Liver (tissue), 8 donors: ENCODE measurements at regions not wholly inside any gene's neighbourhood (a gene's known extent, or its start where the extent isn't known, plus 50 kb on each side); places are given as distances from the start of the nearest gene placed in this dataset.

Source experiments
- DNase-seq: peaks from one replicate; pipeline ENCODE4 v3.0.0-alpha.2; 2017; ENCODE audit warnings: low spot score
- H3K27ac ChIP-seq, 2 donors: one replicate each; pipeline ENCODE4 v1.7.0; 2013; ENCODE audit warnings: inconsistent platforms in 2 of 2, low read length in 2 of 2, control low read depth in 1 of 2, low read depth in 1 of 2, mild to moderate bottlenecking in 1 of 2
- H3K27me3 ChIP-seq, 4 donors: one replicate each; pipeline versions ENCODE4 v1.6.1 to v1.7.0; 2013; ENCODE audit warnings: low read length in 3 of 4, inconsistent platforms in 1 of 4, mild to moderate bottlenecking in 1 of 4, moderate library complexity in 1 of 4; ENCODE audit not compliant: control insufficient read depth in 4 of 4, insufficient read depth in 4 of 4
- H3K36me3 ChIP-seq, 4 donors: one replicate each; pipeline versions ENCODE4 v1.6.1 to v1.7.0; 2013; ENCODE audit warnings: low read length in 3 of 4, mild to moderate bottlenecking in 3 of 4, low read depth in 1 of 4, moderate library complexity in 1 of 4; ENCODE audit not compliant: control insufficient read depth in 4 of 4, insufficient read depth in 3 of 4
- H3K4me1 ChIP-seq, 4 donors: one replicate each; pipeline versions ENCODE4 v1.6.1 to v1.7.0; 2013; ENCODE audit warnings: low read length in 3 of 4, mild to moderate bottlenecking in 3 of 4, moderate library complexity in 1 of 4; ENCODE audit not compliant: control insufficient read depth in 4 of 4, insufficient read depth in 4 of 4
- H3K4me3 ChIP-seq, 3 donors: one replicate each; pipeline versions ENCODE4 v1.6.1 to v1.7.0; 2013; ENCODE audit warnings: low read length in 3 of 3, control low read depth in 1 of 3, low read depth in 1 of 3, mild to moderate bottlenecking in 1 of 3
- H3K9ac ChIP-seq, 2 donors: one replicate each; pipeline ENCODE4 v1.7.0; 2013; ENCODE audit warnings: low read length in 2 of 2, mild to moderate bottlenecking in 2 of 2, moderate library complexity in 2 of 2, control low read depth in 1 of 2, low read depth in 1 of 2
- H3K9me3 ChIP-seq, 4 donors: one replicate each; pipeline versions ENCODE4 v1.6.1 to v1.7.0; 2013; ENCODE audit warnings: low read length in 3 of 4; ENCODE audit not compliant: control insufficient read depth in 4 of 4
- EGR1 ChIP-seq, 2 donors: IDR thresholded peaks; 2 replicates each; pipeline ENCODE4 v1.6.1; 2016 to 2018; ENCODE audit warnings: antibody characterized with exemption in 2 of 2, low read depth in 2 of 2
- FOXA1 ChIP-seq: IDR thresholded peaks from 2 replicates; pipeline ENCODE4 v1.6.1; 2016; ENCODE audit warnings: antibody characterized with exemption
- GABPA ChIP-seq, 2 donors: IDR thresholded peaks in 1 of 2; conservative IDR thresholded peaks in 1 of 2; 2 replicates each; pipeline ENCODE4 v1.6.1; 2016; ENCODE audit warnings: antibody characterized with exemption in 2 of 2, mild to moderate bottlenecking in 1 of 2, moderate library complexity in 1 of 2
- HNF4A ChIP-seq, 2 donors: conservative IDR thresholded peaks; 2 replicates each; pipeline ENCODE4 v1.6.1; 2016; ENCODE audit warnings: antibody characterized with exemption in 2 of 2, mild to moderate bottlenecking in 2 of 2
- HNF4G ChIP-seq: IDR thresholded peaks from 2 replicates; pipeline ENCODE4 v1.6.1; 2016; ENCODE audit warnings: antibody characterized with exemption
- JUND ChIP-seq, 2 donors: IDR thresholded peaks; 2 replicates each; pipeline ENCODE4 v1.6.1; 2016; ENCODE audit warnings: antibody characterized with exemption in 2 of 2
- NR2F2 ChIP-seq: IDR thresholded peaks from 2 replicates; pipeline ENCODE4 v1.6.1; 2016; ENCODE audit warnings: antibody characterized with exemption
- RAD21 ChIP-seq, 2 donors: IDR thresholded peaks; 2 replicates each; pipeline ENCODE4 v1.6.1; 2016; ENCODE audit warnings: antibody characterized with exemption in 2 of 2, mild to moderate bottlenecking in 2 of 2
- RXRA ChIP-seq, 2 donors: IDR thresholded peaks; 2 replicates each; pipeline ENCODE4 v1.6.1; 2017 to 2018; ENCODE audit warnings: antibody characterized with exemption in 2 of 2, mild to moderate bottlenecking in 1 of 2
- SP1 ChIP-seq: IDR thresholded peaks from 2 replicates; pipeline ENCODE4 v1.6.1; 2018; ENCODE audit warnings: antibody characterized with exemption, mild to moderate bottlenecking
- TAF1 ChIP-seq: conservative IDR thresholded peaks from 2 replicates; pipeline ENCODE4 v1.6.1; 2016; ENCODE audit warnings: antibody characterized with exemption, mild to moderate bottlenecking
- YY1 ChIP-seq: IDR thresholded peaks from 2 replicates; pipeline ENCODE4 v1.6.1; 2016; ENCODE audit warnings: antibody characterized with exemption, mild to moderate bottlenecking
- ZBTB33 ChIP-seq: IDR thresholded peaks from 2 replicates; pipeline ENCODE4 v1.6.1; 2016; ENCODE audit warnings: antibody characterized with exemption
- WGBS: extraction: QIAGEN DNeasy Blood & Tissue Kit; methylation state at CpG from one replicate; pipeline ENCODE4 v1.1.7; 2013; 5-methylcytosine and 5-hydroxymethylcytosine counted together
- TF ChIP-seq, protein P1 (sequence below): IDR thresholded peaks from 2 replicates; pipeline ENCODE4 v1.6.1; 2016; ENCODE audit warnings: antibody characterized with exemption, mild to moderate bottlenecking
- TF ChIP-seq, protein P2 (sequence below): fragments of 150-350 bp; IDR thresholded peaks from 2 replicates; pipeline ENCODE4 v1.5.1; 2017; ENCODE audit warnings: improper control_type of control experiment, low read depth, low read length; ENCODE audit not compliant: missing input control
- TF ChIP-seq, protein P3 (sequence below): IDR thresholded peaks from 2 replicates; pipeline ENCODE4 v1.6.1; 2016; ENCODE audit warnings: antibody characterized with exemption
- donor health status: healthy.
- donor health status: healthy.
- donor health status: healthy.
- donor health status: healthy.
- donor health status: healthy.

DNA sequence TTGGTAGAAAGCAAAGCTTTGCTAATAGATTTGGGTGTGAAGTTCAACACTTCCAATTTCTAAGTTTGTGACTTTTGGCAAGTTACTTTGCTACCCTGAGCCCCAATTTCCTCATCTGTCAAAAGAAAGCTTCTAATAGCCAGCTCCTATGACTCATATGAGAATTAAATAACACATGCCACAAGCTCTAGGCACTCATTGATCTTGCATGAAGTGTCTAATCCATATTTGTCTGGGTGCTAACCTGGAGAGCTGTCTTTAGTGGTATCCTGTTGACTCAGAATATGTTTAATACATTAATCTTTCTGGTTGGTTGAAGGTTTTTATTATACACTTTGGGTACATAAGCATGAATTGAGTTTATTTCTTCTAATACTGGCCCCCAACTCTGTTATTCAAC lies 188.8 kb downstream of the POSTN start:
- Histone ChIP-seq H3K36me3 (no peaks in the 10 kb centered on the region), H3K27me3 (no peaks in the 10 kb centered on the region), H3K9me3 (no peaks in the 10 kb centered on the region), H3K4me1 (no peaks in the 10 kb centered on the region), H3K27ac (no peak overlapping the region), H3K9ac (no peak overlapping the region), H3K4me3 (no peak overlapping the region)
- TF ChIP-seq, protein P1, sequence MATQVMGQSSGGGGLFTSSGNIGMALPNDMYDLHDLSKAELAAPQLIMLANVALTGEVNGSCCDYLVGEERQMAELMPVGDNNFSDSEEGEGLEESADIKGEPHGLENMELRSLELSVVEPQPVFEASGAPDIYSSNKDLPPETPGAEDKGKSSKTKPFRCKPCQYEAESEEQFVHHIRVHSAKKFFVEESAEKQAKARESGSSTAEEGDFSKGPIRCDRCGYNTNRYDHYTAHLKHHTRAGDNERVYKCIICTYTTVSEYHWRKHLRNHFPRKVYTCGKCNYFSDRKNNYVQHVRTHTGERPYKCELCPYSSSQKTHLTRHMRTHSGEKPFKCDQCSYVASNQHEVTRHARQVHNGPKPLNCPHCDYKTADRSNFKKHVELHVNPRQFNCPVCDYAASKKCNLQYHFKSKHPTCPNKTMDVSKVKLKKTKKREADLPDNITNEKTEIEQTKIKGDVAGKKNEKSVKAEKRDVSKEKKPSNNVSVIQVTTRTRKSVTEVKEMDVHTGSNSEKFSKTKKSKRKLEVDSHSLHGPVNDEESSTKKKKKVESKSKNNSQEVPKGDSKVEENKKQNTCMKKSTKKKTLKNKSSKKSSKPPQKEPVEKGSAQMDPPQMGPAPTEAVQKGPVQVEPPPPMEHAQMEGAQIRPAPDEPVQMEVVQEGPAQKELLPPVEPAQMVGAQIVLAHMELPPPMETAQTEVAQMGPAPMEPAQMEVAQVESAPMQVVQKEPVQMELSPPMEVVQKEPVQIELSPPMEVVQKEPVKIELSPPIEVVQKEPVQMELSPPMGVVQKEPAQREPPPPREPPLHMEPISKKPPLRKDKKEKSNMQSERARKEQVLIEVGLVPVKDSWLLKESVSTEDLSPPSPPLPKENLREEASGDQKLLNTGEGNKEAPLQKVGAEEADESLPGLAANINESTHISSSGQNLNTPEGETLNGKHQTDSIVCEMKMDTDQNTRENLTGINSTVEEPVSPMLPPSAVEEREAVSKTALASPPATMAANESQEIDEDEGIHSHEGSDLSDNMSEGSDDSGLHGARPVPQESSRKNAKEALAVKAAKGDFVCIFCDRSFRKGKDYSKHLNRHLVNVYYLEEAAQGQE, result no peak
- no peak for TF ChIP-seq ZBTB33
- no peak for TF ChIP-seq RXRA (IDR thresholded peaks at IDR 0.05)
- no peak for TF ChIP-seq GABPA (IDR thresholded peaks at IDR 0.05 in 1 of 2, conservative IDR thresholded peaks at IDR 0.05 in 1 of 2)
- no peak for TF ChIP-seq FOXA1
- TF ChIP-seq NR2F2, result no peak
- TF ChIP-seq TAF1, result no peak
- TF ChIP-seq, protein P2, sequence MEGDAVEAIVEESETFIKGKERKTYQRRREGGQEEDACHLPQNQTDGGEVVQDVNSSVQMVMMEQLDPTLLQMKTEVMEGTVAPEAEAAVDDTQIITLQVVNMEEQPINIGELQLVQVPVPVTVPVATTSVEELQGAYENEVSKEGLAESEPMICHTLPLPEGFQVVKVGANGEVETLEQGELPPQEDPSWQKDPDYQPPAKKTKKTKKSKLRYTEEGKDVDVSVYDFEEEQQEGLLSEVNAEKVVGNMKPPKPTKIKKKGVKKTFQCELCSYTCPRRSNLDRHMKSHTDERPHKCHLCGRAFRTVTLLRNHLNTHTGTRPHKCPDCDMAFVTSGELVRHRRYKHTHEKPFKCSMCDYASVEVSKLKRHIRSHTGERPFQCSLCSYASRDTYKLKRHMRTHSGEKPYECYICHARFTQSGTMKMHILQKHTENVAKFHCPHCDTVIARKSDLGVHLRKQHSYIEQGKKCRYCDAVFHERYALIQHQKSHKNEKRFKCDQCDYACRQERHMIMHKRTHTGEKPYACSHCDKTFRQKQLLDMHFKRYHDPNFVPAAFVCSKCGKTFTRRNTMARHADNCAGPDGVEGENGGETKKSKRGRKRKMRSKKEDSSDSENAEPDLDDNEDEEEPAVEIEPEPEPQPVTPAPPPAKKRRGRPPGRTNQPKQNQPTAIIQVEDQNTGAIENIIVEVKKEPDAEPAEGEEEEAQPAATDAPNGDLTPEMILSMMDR, result no peak
- no peak for TF ChIP-seq HNF4A (conservative IDR thresholded peaks at IDR 0.05)
- TF ChIP-seq HNF4G, result no peak
- no peak for DNase-seq

DNA sequence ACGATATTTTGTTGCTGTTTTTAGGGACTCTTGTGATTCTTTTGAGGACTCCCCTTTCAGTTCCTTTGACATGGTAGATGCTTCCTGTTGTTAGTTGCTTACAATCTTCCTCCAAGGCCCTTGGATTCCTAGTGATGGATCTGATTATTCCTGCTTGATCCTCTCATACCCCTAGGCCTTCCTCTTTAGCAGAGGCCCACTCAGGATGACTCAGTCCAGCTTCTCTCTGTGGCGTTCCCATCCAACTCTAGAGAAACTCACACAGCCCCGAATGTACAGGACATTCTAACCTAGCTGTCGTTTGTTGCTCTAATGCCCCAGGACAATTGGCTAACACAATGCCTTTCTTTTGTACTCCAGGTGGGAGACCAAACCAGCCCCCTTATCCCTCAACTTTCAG lies 191.4 kb downstream of the POSTN start:
- no peak for DNase-seq
- WGBS, result 73% methylated on average over 4 of the region's 4 CpGs
- Histone ChIP-seq H3K9ac (no peak overlapping the region), H3K4me1 (no peaks in the 10 kb centered on the region), H3K27me3 (no peaks in the 10 kb centered on the region), H3K36me3 (no peaks in the 10 kb centered on the region), H3K27ac (no peak overlapping the region), H3K9me3 (no peaks in the 10 kb centered on the region), H3K4me3 (no peak overlapping the region)
- no peak for TF ChIP-seq ZBTB33
- TF ChIP-seq RAD21 (IDR thresholded peaks at IDR 0.05), result no peak
- no peak for TF ChIP-seq JUND (IDR thresholded peaks at IDR 0.05)
- TF ChIP-seq SP1, result no peak
- TF ChIP-seq NR2F2, result no peak
- TF ChIP-seq YY1, result no peak
- no peak for TF ChIP-seq RXRA (IDR thresholded peaks at IDR 0.05)
- no peak for TF ChIP-seq TAF1
- TF ChIP-seq, protein P3, sequence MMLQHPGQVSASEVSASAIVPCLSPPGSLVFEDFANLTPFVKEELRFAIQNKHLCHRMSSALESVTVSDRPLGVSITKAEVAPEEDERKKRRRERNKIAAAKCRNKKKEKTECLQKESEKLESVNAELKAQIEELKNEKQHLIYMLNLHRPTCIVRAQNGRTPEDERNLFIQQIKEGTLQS, result no peak
- TF ChIP-seq GABPA (IDR thresholded peaks at IDR 0.05 in 1 of 2, conservative IDR thresholded peaks at IDR 0.05 in 1 of 2), result no peak
- TF ChIP-seq EGR1 (IDR thresholded peaks at IDR 0.05; ENCODE audit: low read depth in 2 of 2), result no peak
